Uterus (tissue), 2 donors: ENCODE measurements at regions not wholly inside any gene's neighbourhood (a gene's known extent, or its start where the extent isn't known, plus 50 kb on each side); places are given as distances from the start of the nearest gene placed in this dataset.

ENCODE experiments used
- POLR2A ChIP-seq, 2 donors: fragments of 450-650 bp; IDR thresholded peaks; one replicate each; pipeline ENCODE4 v1.6.1; 2016; ENCODE audit warnings: antibody characterized with exemption in 2 of 2, mild to moderate bottlenecking in 1 of 2, moderate library complexity in 1 of 2
- TF ChIP-seq, protein P1 (sequence below), 4 experiments: fragments of 200-600 bp in 2 of 4; fragments of 450-650 bp in 2 of 4; sonication (generic) in 2 of 4; IDR thresholded peaks; one replicate each; pipeline ENCODE4 v1.5.1; 2016 to 2019; ENCODE audit warnings: antibody characterized with exemption in 4 of 4, mild to moderate bottlenecking in 2 of 4, moderate library complexity in 1 of 4

- TF ChIP-seq, protein P1, sequence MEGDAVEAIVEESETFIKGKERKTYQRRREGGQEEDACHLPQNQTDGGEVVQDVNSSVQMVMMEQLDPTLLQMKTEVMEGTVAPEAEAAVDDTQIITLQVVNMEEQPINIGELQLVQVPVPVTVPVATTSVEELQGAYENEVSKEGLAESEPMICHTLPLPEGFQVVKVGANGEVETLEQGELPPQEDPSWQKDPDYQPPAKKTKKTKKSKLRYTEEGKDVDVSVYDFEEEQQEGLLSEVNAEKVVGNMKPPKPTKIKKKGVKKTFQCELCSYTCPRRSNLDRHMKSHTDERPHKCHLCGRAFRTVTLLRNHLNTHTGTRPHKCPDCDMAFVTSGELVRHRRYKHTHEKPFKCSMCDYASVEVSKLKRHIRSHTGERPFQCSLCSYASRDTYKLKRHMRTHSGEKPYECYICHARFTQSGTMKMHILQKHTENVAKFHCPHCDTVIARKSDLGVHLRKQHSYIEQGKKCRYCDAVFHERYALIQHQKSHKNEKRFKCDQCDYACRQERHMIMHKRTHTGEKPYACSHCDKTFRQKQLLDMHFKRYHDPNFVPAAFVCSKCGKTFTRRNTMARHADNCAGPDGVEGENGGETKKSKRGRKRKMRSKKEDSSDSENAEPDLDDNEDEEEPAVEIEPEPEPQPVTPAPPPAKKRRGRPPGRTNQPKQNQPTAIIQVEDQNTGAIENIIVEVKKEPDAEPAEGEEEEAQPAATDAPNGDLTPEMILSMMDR (IDR thresholded peaks at IDR 0.05): no peak
- TF ChIP-seq POLR2A (IDR thresholded peaks at IDR 0.05): no peak
Measured at GRCh38 chr3:145088917-145089316, 1072.1 kb downstream of the PLOD2 start.
